ENCODE measurements at regions not wholly inside any gene's neighbourhood (a gene's known extent, or its start where the extent isn't known, plus 50 kb on each side); places are given as distances from the start of the nearest gene placed in this dataset.
"Not testable (repeated sequence)": the region's sequence is repeated elsewhere in the genome, so short reads cannot be mapped to it uniquely, and the experiment has no call there.

- no peak overlapping the region for H3K4me3 ChIP-seq (ENCODE audit: low read depth, low read length)
- no peaks in the 10 kb centered on the region for H3K9me3 ChIP-seq
- H3K36me3 ChIP-seq: no peaks in the 10 kb centered on the region
- no peak for DNase-seq
- H3K4me1 ChIP-seq: peaks cover 4% of the 10 kb centered on the region
- no peaks in the 10 kb centered on the region for H3K27me3 ChIP-seq
- TF ChIP-seq CTCF (IDR thresholded peaks at IDR 0.05; ENCODE audit: low read depth, low read length): no peak
Observed at GRCh38 chr15:87739866-87740265, 516.7 kb downstream of the NTRK3 start.

- no peak overlapping the region for H3K4me3 ChIP-seq (ENCODE audit: low read depth, low read length)
- no peaks in the 10 kb centered on the region for H3K27me3 ChIP-seq
- no peak for TF ChIP-seq CTCF (IDR thresholded peaks at IDR 0.05; ENCODE audit: low read depth, low read length)
- peaks cover 10% of the 10 kb centered on the region for H3K4me1 ChIP-seq
- no peaks in the 10 kb centered on the region for H3K36me3 ChIP-seq
- DNase-seq: no peak
- H3K9me3 ChIP-seq: no peaks in the 10 kb centered on the region
Observed at GRCh38 chr15:87739081-87739480, 517.5 kb downstream of the NTRK3 start.

GRCh38 chr15:87737460-87737859, 519.1 kb downstream of the NTRK3 start:
- DNase-seq: not testable (repeated sequence)
- H3K4me1 ChIP-seq: peaks cover 26% of the 10 kb centered on the region

GRCh38 chr15:87736891-87737389, 519.6 kb downstream of the NTRK3 start:
- DNase-seq: no peak
- Histone ChIP-seq H3K27me3 (no peaks in the 10 kb centered on the region), H3K4me3 (ENCODE audit: low read depth, low read length) (no peak overlapping the region), H3K4me1 (peaks cover 31% of the 10 kb centered on the region), H3K9me3 (no peaks in the 10 kb centered on the region), H3K36me3 (no peaks in the 10 kb centered on the region)
- TF ChIP-seq CTCF (IDR thresholded peaks at IDR 0.05; ENCODE audit: low read depth, low read length): no peak

More at GRCh38 chr15:87737460-87737859, 519.1 kb downstream of the NTRK3 start:
- H3K9me3 ChIP-seq; H3K36me3 ChIP-seq; H3K27me3 ChIP-seq; H3K4me3 ChIP-seq (ENCODE audit: low read depth, low read length): not testable (repeated sequence)

GRCh38 chr15:87736401-87736800, 520.1 kb downstream of the NTRK3 start:
- H3K4me1 ChIP-seq: peaks cover 36% of the 10 kb centered on the region
- H3K9me3 ChIP-seq: no peaks in the 10 kb centered on the region
- no peak for DNase-seq
- no peaks in the 10 kb centered on the region for H3K36me3 ChIP-seq
- no peaks in the 10 kb centered on the region for H3K27me3 ChIP-seq
- no peak overlapping the region for H3K4me3 ChIP-seq (ENCODE audit: low read depth, low read length)
- no peak for TF ChIP-seq CTCF (IDR thresholded peaks at IDR 0.05; ENCODE audit: low read depth, low read length)

GRCh38 chr15:87735522-87735921, 521.0 kb downstream of the NTRK3 start:
- H3K36me3 ChIP-seq: no peaks in the 10 kb centered on the region
- H3K9me3 ChIP-seq: no peaks in the 10 kb centered on the region
- TF ChIP-seq CTCF (IDR thresholded peaks at IDR 0.05; ENCODE audit: low read depth, low read length): no peak
- no peaks in the 10 kb centered on the region for H3K27me3 ChIP-seq
- DNase-seq: no peak
- peaks cover 38% of the 10 kb centered on the region for H3K4me1 ChIP-seq
- no peak overlapping the region for H3K4me3 ChIP-seq (ENCODE audit: low read depth, low read length)

All from BE2C (cell line).